ENCODE measurements at regions not wholly inside any gene's neighbourhood (a gene's known extent, or its start where the extent isn't known, plus 50 kb on each side); places are given as distances from the start of the nearest gene placed in this dataset.

GRCh38 chr1:234836045-234836681 lies 226.2 kb upstream of the IRF2BP2 start:
- H3K4me3 Mint-ChIP-seq, result no peak overlapping the region
- Histone ChIP-seq H3K4me3 (ENCODE audit: low read length) (no peak overlapping the region), H3K27ac (ENCODE audit: low read depth, low read length) (no peak overlapping the region), H3K4me1 (ENCODE audit: insufficient read depth, low read length) (peaks cover 7% of the 10 kb centered on the region), H3K9me3 (ENCODE audit: low read length) (no peaks in the 10 kb centered on the region), H3K36me3 (ENCODE audit: insufficient read depth, low read length) (no peaks in the 10 kb centered on the region), H3K27me3 (ENCODE audit: insufficient read depth, low read length, poor library complexity, severe bottlenecking) (no peaks in the 10 kb centered on the region)
- no peaks in the 10 kb centered on the region for H3K27me3 Mint-ChIP-seq
- no peak for DNase-seq
- no peaks in the 10 kb centered on the region for H3K36me3 Mint-ChIP-seq
- POLR2A ChIA-PET, result no interaction called here
- CTCF ChIA-PET, result no interaction called here
- H3K27ac Mint-ChIP-seq, result no peak overlapping the region
- no peaks in the 10 kb centered on the region for H3K9me3 Mint-ChIP-seq
- peaks cover 3 to 7% (median 6%) of the 10 kb centered on the region in 3 donors for H3K4me1 Mint-ChIP-seq

GRCh38 chr1:234835239-234835638 lies 225.3 kb upstream of the IRF2BP2 start:
- H3K9me3 ChIP-seq (ENCODE audit: low read length), result no peaks in the 10 kb centered on the region
- no peak for DNase-seq
- Mint-ChIP-seq H3K4me3 (no peak overlapping the region), H3K9me3 (no peaks in the 10 kb centered on the region), H3K27me3 (peaks cover 0 to 2% of the 10 kb centered on the region in 2 donors), H3K4me1 (peaks cover 3 to 6% (median 4%) of the 10 kb centered on the region in 3 donors), H3K36me3 (no peaks in the 10 kb centered on the region), H3K27ac (no peak overlapping the region)
- H3K27ac ChIP-seq (ENCODE audit: low read depth, low read length), result no peak overlapping the region
- no peak overlapping the region for H3K4me3 ChIP-seq (ENCODE audit: low read length)
- peaks cover 7% of the 10 kb centered on the region for H3K4me1 ChIP-seq (ENCODE audit: insufficient read depth, low read length)
- no peaks in the 10 kb centered on the region for H3K36me3 ChIP-seq (ENCODE audit: insufficient read depth, low read length)
- no peaks in the 10 kb centered on the region for H3K27me3 ChIP-seq (ENCODE audit: insufficient read depth, low read length, poor library complexity, severe bottlenecking)
- ChIA-PET POLR2A (no interaction called here), CTCF (no interaction called here)

GRCh38 chr1:234833646-234834045 lies 223.7 kb upstream of the IRF2BP2 start:
- CTCF ChIA-PET, result no interaction called here
- Mint-ChIP-seq H3K4me3 (no peak overlapping the region), H3K27ac (no peak overlapping the region), H3K4me1 (peaks cover 2 to 15% (median 4%) of the 10 kb centered on the region in 3 donors), H3K27me3 (peaks cover 0 to 3% of the 10 kb centered on the region in 2 donors), H3K36me3 (no peaks in the 10 kb centered on the region), H3K9me3 (no peaks in the 10 kb centered on the region)
- no peaks in the 10 kb centered on the region for H3K9me3 ChIP-seq (ENCODE audit: low read length)
- POLR2A ChIA-PET, result no interaction called here
- H3K36me3 ChIP-seq (ENCODE audit: insufficient read depth, low read length), result no peaks in the 10 kb centered on the region
- no peaks in the 10 kb centered on the region for H3K27me3 ChIP-seq (ENCODE audit: insufficient read depth, low read length, poor library complexity, severe bottlenecking)
- no peak for DNase-seq
- H3K27ac ChIP-seq (ENCODE audit: low read depth, low read length), result no peak overlapping the region
- peaks cover 5% of the 10 kb centered on the region for H3K4me1 ChIP-seq (ENCODE audit: insufficient read depth, low read length)
- no peak overlapping the region for H3K4me3 ChIP-seq (ENCODE audit: low read length)

GRCh38 chr1:234833118-234833517 lies 223.1 kb upstream of the IRF2BP2 start:
- no peaks in the 10 kb centered on the region for H3K36me3 Mint-ChIP-seq
- H3K4me3 Mint-ChIP-seq, result no peak overlapping the region
- no peaks in the 10 kb centered on the region for H3K9me3 Mint-ChIP-seq
- peaks cover 4% of the 10 kb centered on the region in 2 donors for H3K27me3 Mint-ChIP-seq
- ChIA-PET POLR2A (no interaction called here), CTCF (no interaction called here)
- no peak for DNase-seq
- Histone ChIP-seq H3K27ac (ENCODE audit: low read depth, low read length) (no peak overlapping the region), H3K36me3 (ENCODE audit: insufficient read depth, low read length) (no peaks in the 10 kb centered on the region), H3K27me3 (ENCODE audit: insufficient read depth, low read length, poor library complexity, severe bottlenecking) (no peaks in the 10 kb centered on the region), H3K4me3 (ENCODE audit: low read length) (no peak overlapping the region), H3K9me3 (ENCODE audit: low read length) (no peaks in the 10 kb centered on the region), H3K4me1 (ENCODE audit: insufficient read depth, low read length) (no peaks in the 10 kb centered on the region)
- no peak overlapping the region for H3K27ac Mint-ChIP-seq
- H3K4me1 Mint-ChIP-seq, result peaks cover 0 to 15% (median 4%) of the 10 kb centered on the region in 3 donors

- POLR2A ChIA-PET, result no interaction called here
- CTCF ChIA-PET, result no interaction called here
- H3K27me3 ChIP-seq (ENCODE audit: insufficient read depth, low read length, poor library complexity, severe bottlenecking), result no peaks in the 10 kb centered on the region
These were observed 217.7 kb upstream of the IRF2BP2 start for GRCh38 chr1:234827656-234828055.

GRCh38 chr1:234827181-234827580 lies 217.2 kb upstream of the IRF2BP2 start:
- Mint-ChIP-seq H3K27ac (no peak overlapping the region), H3K9me3 (no peaks in the 10 kb centered on the region), H3K4me3 (no peak overlapping the region), H3K36me3 (no peaks in the 10 kb centered on the region), H3K27me3 (peaks cover 4 to 8% of the 10 kb centered on the region in 2 donors), H3K4me1 (peaks cover 0 to 9% (median 0%) of the 10 kb centered on the region in 3 donors)
- Histone ChIP-seq H3K4me3 (ENCODE audit: low read length) (no peak overlapping the region), H3K36me3 (ENCODE audit: insufficient read depth, low read length) (no peaks in the 10 kb centered on the region), H3K4me1 (ENCODE audit: insufficient read depth, low read length) (no peaks in the 10 kb centered on the region), H3K27ac (ENCODE audit: low read depth, low read length) (no peak overlapping the region), H3K27me3 (ENCODE audit: insufficient read depth, low read length, poor library complexity, severe bottlenecking) (no peaks in the 10 kb centered on the region), H3K9me3 (ENCODE audit: low read length) (no peaks in the 10 kb centered on the region)
- ChIA-PET POLR2A (no interaction called here), CTCF (no interaction called here)
- no peak for DNase-seq

More at GRCh38 chr1:234827656-234828055, 217.7 kb upstream of the IRF2BP2 start:
- Mint-ChIP-seq H3K27me3 (peaks cover 4 to 8% of the 10 kb centered on the region in 2 donors), H3K4me1 (peaks cover 0 to 9% (median 0%) of the 10 kb centered on the region in 3 donors), H3K27ac (peak overlapping the region in 1 of 8 donors; percentile 29), H3K4me3 (no peak overlapping the region), H3K9me3 (no peaks in the 10 kb centered on the region), H3K36me3 (no peaks in the 10 kb centered on the region)
- Histone ChIP-seq H3K9me3 (ENCODE audit: low read length) (no peaks in the 10 kb centered on the region), H3K36me3 (ENCODE audit: insufficient read depth, low read length) (no peaks in the 10 kb centered on the region), H3K4me3 (ENCODE audit: low read length) (no peak overlapping the region), H3K4me1 (ENCODE audit: insufficient read depth, low read length) (no peaks in the 10 kb centered on the region), H3K27ac (ENCODE audit: low read depth, low read length) (no peak overlapping the region)
- no peak for DNase-seq

GRCh38 chr1:234826352-234826751 lies 216.4 kb upstream of the IRF2BP2 start:
- Histone ChIP-seq H3K27me3 (ENCODE audit: insufficient read depth, low read length, poor library complexity, severe bottlenecking) (no peaks in the 10 kb centered on the region), H3K4me1 (ENCODE audit: insufficient read depth, low read length) (no peaks in the 10 kb centered on the region), H3K9me3 (ENCODE audit: low read length) (no peaks in the 10 kb centered on the region), H3K27ac (ENCODE audit: low read depth, low read length) (no peak overlapping the region), H3K4me3 (ENCODE audit: low read length) (no peak overlapping the region), H3K36me3 (ENCODE audit: insufficient read depth, low read length) (no peaks in the 10 kb centered on the region)
- CTCF ChIA-PET, result no interaction called here
- H3K27ac Mint-ChIP-seq, result no peak overlapping the region
- peaks cover 0 to 9% (median 0%) of the 10 kb centered on the region in 3 donors for H3K4me1 Mint-ChIP-seq
- H3K9me3 Mint-ChIP-seq, result no peaks in the 10 kb centered on the region
- POLR2A ChIA-PET, result no interaction called here
- peaks cover 4 to 8% of the 10 kb centered on the region in 2 donors for H3K27me3 Mint-ChIP-seq
- no peaks in the 10 kb centered on the region for H3K36me3 Mint-ChIP-seq
- DNase-seq, result no peak
- no peak overlapping the region for H3K4me3 Mint-ChIP-seq

GRCh38 chr1:234825498-234826165 lies 215.7 kb upstream of the IRF2BP2 start:
- peaks cover 4 to 7% of the 10 kb centered on the region in 2 donors for H3K27me3 Mint-ChIP-seq
- no peak overlapping the region for H3K27ac Mint-ChIP-seq

More at GRCh38 chr1:234825498-234826165, 215.7 kb upstream of the IRF2BP2 start:
- Histone ChIP-seq H3K9me3 (ENCODE audit: low read length) (no peaks in the 10 kb centered on the region), H3K36me3 (ENCODE audit: insufficient read depth, low read length) (no peaks in the 10 kb centered on the region), H3K27ac (ENCODE audit: low read depth, low read length) (no peak overlapping the region), H3K4me1 (ENCODE audit: insufficient read depth, low read length) (no peaks in the 10 kb centered on the region), H3K27me3 (ENCODE audit: insufficient read depth, low read length, poor library complexity, severe bottlenecking) (no peaks in the 10 kb centered on the region), H3K4me3 (ENCODE audit: low read length) (no peak overlapping the region)
- Mint-ChIP-seq H3K36me3 (no peaks in the 10 kb centered on the region), H3K9me3 (no peaks in the 10 kb centered on the region), H3K4me1 (peaks cover 0 to 9% (median 0%) of the 10 kb centered on the region in 3 donors), H3K4me3 (no peak overlapping the region)
- POLR2A ChIA-PET, result interaction anchor here (0.6 kb wide), 1 partner anchor 637 kb away, joined by 4 read pairs; no protein-coding TSS in a partner anchor
- no peak for DNase-seq
- CTCF ChIA-PET, result no interaction called here

Measured in CD8-positive, alpha-beta memory T cell (primary cell).